GM11168 (cell line): ENCODE measurements at regions not wholly inside any gene's neighbourhood (a gene's known extent, or its start where the extent isn't known, plus 50 kb on each side); places are given as distances from the start of the nearest gene placed in this dataset.
"Not testable (repeated sequence)": the region's sequence is repeated elsewhere in the genome, so short reads cannot be mapped to it uniquely, and the experiment has no call there.

ENCODE experiments used
- in situ Hi-C: fragments of 300-500 bp; cut with MboI; formaldehyde crosslinking; loops from one replicate; pipeline ENCODE4 v1.12.0; 2022; ENCODE audit warnings: low sequenced_read_pairs; ENCODE audit not compliant: unreplicated experiment

DNA sequence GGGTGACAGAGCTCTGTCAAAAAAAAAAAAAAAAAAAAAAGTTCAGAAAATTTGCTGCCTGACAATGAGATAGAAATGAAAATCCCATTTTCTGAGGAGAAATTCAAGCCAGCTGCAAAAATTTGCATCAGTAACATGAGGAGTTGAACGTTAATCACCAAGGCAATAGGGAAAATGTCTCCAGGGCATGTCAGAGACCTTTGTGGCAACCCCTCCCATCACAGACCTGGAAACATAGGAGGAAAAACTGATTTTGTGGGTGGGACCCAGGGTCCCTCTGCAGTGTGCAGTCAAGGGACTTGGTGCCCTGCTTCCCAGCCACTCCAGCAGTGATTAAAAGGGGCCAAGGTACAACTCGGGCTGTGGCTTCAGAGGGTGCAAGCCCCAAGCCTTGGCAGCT lies 615.4 kb downstream of the RWDD3 start:
- in situ Hi-C loops = no loop called here

DNA sequence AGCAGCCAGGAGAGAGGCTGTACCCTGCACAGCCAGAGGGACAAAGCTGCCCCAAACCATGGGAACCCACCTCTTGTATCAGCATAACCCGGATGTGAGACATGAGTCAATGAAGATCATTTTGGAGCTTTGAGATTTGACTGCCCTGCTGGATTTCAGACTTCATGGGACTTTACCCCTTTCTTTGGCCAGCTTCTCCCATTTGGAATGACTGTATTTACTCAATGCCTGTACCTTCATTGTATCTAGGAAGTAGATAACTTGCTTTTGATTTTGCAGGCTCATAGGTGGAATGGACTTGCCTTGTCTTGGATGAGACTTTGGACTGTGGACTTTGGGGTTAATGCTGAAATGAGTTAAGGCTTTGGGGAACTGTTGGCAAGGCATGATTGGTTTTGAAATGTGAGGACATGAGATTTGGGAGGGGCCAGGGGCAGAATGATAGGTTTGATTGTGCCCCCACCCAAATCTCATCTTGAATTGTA lies 616.2 kb downstream of the RWDD3 start:
- in situ Hi-C loops = no loop called here

DNA sequence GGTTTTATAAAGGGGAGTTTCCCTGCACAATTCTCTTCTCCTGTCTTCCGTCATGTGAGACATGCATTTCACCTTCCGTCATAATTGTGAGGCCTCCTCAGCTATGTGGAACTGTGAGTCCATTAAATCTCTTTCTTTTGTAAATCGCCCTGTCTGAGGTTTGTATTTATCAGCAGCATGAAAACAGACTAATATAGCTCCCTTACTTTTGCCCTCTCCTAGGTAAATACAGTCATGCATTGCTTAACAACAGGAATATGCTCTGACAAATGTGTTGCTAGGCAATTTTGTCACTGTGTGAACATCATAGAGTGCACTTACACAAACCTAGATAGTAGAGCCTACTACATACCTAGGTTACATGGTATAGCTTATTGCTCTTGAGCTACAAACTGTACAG lies 616.8 kb downstream of the RWDD3 start:
- in situ Hi-C loops = no loop called here

DNA sequence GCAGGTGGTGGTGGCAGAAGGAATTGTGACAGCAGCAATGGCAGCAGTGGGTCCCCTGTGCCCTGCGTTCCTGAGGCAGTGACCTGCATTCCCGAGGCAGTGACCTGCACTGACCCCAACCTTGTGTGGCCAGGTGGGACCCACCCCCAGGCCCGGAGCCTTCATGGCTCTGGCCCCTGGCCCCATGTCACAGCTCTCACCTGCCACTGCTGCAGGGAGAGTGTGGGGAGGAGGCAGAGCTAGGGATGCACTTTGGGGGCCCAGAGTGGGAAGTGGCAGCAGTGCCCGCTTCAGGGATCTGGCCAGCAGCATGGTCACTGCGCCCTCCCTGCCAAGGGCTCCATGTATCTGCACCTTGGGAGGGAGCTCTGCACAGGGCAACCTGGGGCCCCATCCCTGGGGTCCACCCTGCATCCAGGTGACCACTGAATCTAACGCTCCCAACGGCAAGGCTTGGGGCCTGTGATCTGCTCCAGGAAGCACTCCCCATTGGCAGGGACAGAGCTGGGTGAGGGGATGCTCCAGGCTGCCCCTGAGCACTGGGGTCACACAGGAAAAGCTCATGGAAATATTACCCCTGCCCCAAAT lies 618.6 kb downstream of the RWDD3 start:
- in situ Hi-C loops = no loop called here

DNA sequence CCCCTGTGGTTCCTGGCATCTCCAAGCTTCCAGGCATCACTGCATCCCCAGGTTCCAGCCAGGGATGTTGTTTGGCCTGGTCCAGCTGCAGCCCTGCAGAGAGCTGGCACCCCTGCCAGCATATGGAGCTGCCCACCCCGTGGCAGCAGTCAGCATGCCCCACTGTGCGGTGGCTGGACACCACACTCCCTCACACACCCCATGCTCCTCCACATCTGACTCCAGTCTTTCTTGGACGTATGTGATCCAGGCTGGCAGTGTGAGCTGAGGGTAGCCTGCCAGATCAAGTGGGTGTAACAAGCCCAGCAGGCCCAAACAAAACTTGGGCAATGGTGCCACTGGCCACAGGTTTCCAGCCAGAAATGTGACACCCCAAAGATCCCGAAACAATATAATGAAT lies 620.4 kb downstream of the RWDD3 start:
- in situ Hi-C loops = no loop called here

DNA sequence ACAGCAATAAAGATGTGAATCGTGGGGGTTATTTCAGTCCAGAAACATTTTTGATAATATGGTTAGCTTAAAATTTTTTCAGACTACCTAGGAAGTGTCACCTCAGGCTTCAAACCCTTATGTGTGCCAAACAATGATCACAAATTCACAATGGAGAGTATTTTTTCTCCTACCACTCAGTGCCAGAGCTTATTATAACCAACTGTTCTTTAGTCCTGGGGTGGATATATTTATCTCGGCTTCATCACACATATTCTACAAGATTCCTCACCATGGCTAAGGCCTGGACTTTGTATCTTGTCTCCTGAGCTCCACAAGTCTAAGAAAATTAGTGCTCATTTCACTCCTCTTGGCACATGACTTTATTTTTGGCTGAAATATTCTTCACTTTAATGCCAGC lies 629.1 kb downstream of the RWDD3 start:
- in situ Hi-C loops = no loop called here

DNA sequence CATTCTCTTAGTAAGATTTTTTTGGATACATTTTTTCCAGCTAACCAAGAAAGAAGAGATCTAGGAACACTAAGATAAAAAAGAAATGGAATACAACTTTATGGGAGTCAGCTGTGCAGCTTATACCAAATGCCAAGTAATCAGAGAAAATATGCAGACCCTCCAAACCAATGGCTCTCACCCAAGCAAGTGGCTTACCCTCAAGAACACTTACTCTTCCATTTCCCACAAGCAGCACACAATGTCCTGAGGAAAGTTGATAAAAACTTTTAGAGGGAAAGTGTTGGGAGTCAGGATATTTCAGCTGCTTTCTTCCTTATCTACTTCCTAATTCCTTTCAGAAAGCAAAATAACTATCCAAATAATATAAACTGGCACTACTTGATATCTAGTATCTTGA lies 631.8 kb downstream of the RWDD3 start:
- in situ Hi-C loops = no loop called here

DNA sequence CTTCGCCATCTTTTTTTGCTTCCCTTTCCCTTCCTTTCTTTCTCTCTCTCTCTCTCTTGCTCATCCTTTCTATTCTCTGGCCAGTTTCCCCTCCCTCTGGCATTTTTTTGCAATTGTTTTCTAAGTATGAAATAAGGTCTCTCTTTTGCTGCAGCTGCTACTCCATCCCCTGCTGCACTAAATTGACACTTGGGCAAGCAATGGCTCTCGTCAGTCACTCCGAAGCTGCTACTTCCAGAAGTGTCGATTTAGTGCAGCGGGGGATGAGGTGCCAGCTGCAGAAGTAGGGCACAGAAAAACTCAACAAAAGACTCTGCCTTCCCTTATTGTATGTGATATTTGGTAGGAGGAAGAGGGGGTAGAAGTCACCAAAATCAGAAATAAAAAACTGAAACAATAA lies 642.3 kb downstream of the RWDD3 start:
- in situ Hi-C loops = no loop called here

DNA sequence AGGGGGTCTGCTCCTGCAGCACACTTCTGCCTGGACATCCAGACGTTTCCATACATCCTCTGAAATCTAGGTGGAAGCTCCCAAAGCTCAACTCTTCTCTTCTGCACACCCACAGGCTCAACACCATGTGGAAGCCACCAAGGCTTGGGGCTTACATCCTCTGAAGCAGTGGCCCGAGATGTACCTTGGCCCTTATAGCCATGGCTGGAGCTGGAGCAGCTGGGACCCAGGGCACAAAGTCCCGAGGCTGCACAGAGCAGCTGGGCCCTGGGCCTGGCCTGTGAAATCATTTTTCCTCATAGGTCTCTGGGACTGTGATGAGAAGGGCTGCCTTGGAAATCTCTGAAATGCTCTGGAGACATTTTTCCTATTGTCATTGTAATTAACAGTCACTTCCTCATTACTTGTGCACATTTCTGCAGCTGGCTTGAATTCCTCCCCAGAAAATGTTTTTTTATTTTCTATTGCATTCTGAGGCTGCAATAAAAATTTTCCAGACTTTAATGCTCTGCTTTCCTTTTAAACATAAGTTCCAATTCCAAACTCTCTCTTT lies 645.6 kb downstream of the RWDD3 start:
- in situ Hi-C loops = no loop called here

DNA sequence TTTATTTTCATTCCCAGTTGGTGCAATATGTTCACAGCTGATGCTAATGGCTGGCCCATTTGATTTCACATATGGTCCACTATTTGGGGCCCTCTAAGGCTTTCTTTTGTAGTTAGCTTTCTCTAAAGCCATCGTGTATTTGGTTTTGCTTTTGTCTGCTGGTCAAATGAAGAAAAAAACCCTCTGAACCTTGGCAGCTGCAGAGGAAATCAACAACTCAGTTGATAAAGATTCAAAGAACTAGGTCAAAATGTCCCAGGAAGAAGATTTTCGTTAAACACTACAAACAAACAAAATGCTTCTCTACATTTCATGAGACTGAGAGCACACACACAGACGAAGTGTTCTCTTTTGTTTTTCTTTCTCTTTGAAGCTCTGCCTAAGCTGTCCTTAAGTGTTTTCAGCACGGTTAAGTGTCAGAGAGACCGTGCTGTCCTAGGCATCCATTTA lies 655.0 kb downstream of the RWDD3 start:
- in situ Hi-C loops = no loop called here

DNA sequence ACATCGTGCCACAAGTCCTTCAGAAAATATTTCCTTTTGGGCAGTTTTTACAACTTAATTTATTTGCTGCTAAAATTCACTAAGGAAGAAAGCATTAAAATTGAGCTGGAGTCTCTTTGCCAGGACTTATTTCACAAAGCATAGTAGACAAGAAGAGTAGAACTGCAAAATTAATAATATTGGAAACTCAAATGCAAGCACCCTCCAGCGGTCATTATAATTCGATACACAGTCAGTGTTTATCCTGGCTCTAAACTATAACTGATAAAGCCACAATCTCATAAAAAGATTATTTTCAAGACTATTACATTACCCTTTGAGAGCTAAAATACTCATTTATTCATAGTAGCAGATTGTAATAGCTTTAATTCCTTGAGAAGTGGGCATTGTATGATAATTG lies 655.4 kb downstream of the RWDD3 start:
- in situ Hi-C loops = no loop called here

DNA sequence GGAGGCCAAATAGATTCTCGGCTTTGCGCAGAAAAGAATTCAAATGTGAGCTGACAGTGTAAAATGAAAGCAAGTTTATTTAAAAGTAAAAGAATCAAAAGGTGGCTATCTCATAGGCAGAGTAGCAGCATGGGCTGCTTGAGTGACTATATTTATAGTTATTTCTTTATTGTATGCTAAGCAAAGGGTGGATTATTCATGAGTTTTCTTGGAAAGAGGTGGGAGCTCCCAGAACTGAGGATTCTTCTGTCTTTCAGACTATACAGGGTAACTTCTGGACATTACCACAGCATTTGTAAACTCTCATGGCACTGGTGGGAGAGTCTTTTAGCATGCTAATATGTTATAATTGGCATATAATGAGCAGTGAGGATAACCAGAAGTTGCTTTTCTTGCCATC lies 659.9 kb downstream of the RWDD3 start:
- in situ Hi-C loops = no loop called here

DNA sequence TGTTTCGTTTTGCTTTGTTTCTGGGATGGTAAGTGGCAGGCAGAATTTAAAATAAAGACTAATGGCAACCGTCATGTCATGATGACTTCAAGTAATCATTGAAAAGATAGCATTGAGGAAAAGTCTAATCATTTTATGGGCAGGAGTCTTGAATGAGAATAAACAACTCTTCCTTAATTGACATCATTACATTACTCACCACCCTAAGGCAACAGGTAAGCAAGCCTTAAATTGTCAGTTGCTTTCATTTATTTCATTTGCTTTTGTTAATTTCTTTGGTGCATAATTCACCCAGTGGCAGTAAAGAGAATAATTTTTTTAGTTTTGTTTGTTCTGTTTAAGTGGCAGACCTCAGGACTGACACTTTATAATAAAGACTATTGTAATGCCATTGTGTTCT lies 669.0 kb downstream of the RWDD3 start:
- in situ Hi-C loops = no loop called here

DNA sequence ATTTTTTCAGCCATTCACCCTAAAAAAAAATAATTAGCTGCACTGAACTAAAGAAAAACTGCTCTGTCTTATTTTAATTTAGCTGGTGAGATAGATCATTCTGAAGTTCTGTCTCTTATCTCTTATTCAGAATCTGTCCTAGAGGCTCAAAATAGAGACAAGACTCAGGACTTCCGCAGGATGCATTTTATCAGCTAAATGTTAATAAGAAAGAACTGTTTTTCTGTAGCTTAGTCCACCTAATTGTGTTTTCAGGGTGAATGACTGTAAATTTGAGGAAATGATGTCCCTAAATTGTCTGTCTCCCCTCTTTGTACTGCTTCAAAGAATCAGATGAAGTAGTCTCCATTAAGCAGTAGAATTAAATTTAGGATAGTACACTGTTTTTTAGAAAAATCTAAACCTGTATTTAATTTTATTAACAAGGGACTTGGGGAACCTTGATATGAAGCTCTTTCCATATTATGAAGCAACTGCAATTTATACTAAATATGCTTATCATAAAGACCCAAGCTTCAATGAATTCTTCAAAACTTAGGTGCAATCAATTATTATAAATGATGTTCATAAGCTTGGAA lies 671.9 kb downstream of the RWDD3 start:
- in situ Hi-C loops = no loop called here

DNA sequence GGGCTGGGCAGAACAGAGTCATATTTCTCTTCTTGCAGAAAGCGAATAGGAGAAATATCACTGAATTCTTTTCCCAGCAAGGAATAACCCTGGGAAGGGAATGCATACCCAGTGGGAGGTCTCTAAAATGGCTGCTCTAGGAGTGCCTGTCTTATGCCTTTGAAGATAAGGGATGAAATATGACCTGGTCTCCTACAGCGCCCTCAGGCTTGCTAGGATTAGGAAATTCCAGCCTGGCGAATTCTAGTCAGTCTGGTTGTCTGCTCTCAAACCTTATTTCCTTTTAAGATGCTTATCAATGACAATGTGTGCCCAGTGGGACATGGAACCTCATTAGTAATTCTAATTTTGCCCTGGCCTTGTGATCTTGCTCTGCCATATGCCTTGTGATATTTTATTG lies 677.7 kb downstream of the RWDD3 start:
- in situ Hi-C loops = not testable (repeated sequence)

DNA sequence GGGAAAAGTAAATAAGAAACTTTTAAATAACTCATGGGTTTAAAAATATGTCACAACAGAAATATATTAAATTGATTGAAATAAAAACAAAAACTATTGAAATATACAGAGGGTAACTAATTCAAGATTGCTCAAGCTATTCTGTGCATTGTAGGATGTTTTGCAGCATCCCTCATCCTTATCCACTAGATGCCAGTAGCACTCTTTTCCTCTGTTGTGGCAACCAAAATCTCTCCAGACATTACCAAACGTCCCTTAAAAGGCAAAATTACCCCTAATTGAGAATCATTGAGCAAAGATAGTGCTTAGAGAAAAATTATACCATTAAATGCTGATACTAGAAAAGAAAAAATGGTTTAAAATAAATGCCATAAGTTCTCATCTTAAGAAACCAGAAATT lies 682.6 kb downstream of the RWDD3 start:
- in situ Hi-C loops = no loop called here

DNA sequence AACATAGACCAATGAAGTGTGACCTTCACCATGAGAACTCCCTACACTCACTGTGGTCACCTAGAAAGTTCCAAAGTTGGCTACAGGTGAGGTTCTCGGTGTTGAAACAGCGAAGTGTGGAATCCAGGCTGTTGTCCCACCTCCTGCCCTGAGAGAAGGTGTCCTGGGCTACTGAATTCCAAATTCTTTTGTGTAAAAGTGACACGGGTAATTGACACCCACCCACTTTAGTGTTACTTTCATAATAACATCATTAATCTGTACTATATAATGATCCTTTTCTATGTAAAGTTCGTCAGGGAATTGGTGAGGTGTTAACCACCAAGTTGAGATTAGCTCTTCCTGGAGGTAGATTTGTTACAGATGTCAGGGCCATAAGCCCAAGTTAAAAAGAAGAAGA lies 690.7 kb downstream of the RWDD3 start:
- in situ Hi-C loops = no loop called here

DNA sequence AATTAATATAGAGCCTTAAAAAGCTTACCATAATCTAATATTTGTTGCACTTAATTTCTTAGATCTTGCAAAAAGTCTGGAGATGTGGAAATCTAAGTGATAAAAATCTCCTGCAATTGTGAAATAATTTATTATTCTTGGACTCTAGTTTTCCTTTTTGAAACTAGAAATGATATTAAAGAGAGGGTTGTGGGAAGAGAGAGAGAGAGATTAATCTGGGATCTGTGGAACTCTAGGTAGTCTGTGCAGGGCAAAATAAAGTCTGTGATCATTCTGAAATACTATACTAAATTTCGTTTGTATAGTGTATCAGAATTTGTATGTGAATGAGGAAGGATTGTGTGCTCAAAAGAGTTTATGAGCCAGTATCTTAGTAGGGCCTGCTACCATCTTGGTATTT lies 692.3 kb downstream of the RWDD3 start:
- in situ Hi-C loops = no loop called here

DNA sequence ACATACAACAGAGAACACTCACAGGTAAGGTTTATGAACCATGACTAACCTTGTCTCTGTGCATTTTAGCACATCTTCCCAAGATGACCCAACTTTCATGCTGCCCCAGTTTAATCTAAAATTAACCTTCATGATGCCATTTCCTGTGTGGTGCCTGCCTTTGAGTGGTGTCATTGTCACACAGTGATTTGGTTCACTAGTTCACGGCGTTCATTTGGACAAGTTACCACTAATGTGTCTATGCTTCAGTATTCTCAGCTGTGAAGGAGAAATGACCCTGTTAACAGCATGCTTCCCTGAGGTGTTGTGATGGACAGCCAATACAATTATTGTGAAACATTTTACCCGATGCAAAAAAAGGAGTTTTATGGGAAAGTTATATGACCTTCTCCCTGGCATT lies 693.1 kb downstream of the RWDD3 start:
- in situ Hi-C loops = no loop called here

DNA sequence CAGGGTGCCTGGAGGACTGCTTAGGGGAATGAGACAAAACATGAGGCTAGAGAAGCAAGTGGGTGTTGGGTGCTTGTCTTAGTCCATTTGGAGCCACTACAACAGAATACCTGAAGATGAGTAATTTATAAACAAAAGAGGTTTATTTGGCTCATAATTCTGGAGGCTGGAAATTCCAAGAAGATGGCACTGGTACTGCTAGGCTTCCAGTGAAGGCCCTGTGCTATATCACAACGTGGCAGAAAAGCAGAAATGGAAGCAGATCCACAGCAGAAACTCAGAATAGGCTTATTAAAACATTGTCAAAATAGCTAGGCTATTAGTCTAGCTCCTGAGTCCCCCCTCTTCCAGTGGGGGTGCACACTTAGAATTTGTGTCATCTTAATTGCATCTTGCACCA lies 701.7 kb downstream of the RWDD3 start:
- in situ Hi-C loops = no loop called here

DNA sequence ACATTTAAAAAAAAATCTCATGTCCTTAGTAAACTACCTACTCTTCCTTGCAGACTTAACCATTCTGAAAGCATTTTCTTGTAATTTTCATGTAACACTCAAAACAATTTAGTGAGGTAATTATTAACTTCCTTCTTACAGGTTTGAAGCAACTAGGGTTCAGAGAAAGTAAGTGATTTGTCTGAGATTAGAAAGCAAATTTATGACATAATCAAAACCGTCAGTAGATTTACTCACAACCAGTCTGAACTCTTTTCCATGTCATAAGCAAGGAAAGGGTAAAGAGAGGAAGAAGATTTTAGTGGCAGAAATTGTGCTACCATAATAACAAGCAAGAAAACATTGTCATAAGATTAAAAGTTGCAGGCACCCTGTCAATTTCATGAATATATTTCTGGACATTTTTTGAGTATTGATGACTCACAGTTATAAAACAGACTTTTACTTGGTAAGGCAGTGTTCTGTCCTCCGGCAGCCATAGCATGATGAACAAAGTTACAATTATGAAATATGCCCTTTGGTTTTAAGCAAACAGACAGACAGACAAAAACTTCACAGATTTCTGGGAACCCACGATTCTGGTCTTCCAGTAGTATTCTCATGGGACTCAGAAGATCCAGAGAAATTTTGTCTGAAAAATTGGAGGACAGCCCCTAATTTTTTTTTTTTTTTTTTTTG lies 707.2 kb downstream of the RWDD3 start:
- in situ Hi-C loops = no loop called here

DNA sequence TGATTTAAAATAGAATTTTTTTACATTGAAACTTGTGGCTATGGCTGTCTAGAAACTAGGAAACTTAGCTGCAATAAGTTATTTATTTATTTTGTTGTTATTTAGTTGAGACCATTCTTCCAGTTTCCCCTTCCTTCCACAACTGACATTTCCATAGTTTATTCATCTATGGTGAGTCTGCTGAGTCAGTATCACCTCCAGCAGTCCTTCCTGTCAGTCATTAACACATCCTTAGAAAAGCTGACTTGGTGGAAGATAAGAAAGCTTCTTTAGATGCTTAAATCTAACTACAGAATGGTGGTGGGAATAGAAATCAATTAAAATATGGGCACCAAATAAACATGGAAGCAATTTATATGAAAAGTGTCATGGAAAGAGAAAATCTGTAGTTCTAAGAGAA lies 714.0 kb downstream of the RWDD3 start:
- in situ Hi-C loops = no loop called here
